NOMO-1 (cell line): ENCODE measurements at regions not wholly inside any gene's neighbourhood (a gene's known extent, or its start where the extent isn't known, plus 50 kb on each side); places are given as distances from the start of the nearest gene placed in this dataset.

Experiments
- DNase-seq, 2 experiments: peaks; one replicate each; lab custom pipeline; 2025; ENCODE audit not compliant: unreplicated experiment in 2 of 2; lab: John Stamatoyannopoulos, UW

DNA sequence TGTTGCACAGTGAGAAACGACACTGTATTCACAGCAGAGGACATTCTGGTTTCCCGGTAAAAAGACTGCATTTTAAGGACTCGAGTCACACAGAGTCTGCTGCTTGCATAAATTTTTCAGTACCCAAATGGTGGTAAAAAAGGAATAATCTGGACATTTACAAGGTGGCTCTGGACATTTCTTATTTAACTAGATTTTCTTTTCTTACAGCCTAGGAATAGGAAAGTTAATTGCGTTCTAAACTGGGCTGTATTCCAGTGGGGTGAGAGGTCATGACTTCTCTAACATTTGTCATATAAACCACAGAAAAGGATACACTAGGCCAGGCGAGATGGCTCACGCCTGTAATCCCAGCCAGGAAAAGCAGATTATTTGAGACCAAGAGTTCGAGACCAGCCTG is 237.5 kb upstream of the KLF6 start:
- DNase-seq = no peak

DNA sequence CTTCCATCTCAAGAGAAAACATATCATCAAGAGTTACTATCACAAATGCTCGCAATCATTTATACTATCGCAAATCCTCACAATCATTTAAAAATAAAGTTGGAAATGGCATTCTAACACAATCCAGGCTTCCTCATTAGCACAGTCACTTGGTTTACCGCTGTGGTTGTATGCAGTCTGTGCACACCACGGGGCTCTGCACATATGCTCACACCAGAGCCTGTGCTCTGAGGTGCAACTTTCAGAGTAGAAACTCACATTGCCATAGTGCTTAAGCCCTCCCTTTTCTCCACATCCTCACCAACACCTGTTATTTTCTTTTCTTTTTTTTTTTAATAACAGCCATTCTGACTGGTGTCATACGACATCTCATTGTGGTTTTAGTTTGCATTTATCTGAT is 235.6 kb upstream of the KLF6 start:
- DNase-seq = no peak

DNA sequence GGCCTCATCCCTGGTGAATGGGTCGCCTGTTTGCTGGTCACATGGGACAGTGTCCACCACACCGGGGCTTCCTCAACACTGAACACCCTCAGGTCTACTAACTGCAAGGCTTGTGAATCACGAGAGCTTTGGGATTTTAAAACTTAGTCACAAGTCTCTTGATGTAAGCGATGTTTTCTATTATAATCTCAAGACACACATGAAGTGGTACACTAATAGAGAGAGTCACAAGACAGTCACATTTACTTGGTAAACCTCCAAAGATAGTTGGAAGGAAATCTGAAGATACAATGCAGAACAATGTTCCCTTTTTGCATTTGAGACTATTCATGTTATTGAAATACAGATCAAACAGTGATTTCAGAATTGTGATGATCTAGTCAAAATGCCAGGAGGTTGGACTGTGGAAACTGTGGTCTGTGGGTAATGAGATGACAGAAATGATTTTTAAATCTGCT is 233.1 kb upstream of the KLF6 start:
- DNase-seq = no peak

DNA sequence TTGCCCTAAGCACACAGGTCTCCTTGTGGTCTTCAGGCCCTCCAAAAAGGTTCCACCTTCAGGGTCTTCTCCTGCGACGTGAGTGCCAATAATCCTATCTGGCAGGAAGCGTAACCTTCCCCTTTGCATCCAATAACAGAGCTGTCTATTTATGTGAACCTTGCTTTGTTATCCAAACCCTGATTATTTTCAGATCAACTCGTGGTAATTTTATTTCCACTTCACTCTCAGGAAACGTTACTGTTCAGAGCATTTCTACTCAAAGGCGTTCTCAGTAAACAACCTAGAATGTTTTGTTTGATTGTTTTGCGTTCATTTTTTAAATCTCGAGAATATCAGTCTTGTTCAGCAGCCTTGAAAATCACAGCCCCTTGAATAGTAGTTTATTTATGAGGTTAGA is 232.3 kb upstream of the KLF6 start:
- DNase-seq = no peak

DNA sequence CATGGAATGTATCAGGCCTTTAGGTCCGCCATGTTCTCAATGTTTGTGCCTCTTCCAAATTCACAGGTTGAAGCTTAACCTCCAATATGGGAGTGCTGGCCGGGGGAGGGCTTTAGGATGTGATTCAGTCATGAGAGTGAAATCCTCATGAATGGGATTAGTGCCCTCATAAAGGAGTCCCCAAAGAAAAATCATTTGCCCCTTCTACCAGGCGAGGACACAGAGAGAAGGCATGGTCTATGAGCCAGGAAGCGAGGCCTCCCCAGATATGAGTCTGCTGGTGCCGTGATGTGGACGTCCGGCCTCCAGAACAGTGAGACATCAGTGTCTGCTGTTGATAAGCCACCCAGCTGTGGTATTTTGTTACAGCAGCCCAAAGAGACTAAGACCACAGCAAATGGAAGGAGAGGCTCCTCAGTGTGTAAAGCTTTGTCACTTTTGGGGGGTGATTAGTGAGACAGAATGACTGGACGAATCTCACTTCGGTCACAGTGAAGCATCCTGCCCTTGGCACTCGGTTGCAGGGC is 231.3 kb upstream of the KLF6 start:
- no peak for DNase-seq

DNA sequence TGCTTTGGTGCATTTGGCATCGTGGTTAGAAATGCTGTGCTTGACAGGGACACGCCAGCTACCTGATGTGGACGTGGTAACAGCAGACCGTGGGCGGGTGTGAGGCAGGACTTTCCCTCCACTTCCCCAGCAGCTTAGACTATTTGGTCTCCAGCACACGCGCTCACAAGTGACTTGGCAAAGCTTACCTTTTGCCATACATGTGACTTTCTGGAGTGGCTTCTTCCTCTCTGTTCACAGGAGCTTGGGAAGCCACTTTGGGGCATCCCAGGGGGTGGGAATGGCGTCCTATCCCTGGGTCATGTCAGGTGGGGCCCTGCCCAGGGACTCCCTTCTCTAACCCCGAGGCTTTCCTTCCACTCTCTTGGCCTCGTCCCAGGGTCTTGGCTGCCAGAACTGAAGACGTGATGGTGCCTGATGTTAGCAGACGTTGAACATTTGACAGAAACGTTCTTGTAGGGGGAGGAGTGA is 228.7 kb upstream of the KLF6 start:
- no peak for DNase-seq

DNA sequence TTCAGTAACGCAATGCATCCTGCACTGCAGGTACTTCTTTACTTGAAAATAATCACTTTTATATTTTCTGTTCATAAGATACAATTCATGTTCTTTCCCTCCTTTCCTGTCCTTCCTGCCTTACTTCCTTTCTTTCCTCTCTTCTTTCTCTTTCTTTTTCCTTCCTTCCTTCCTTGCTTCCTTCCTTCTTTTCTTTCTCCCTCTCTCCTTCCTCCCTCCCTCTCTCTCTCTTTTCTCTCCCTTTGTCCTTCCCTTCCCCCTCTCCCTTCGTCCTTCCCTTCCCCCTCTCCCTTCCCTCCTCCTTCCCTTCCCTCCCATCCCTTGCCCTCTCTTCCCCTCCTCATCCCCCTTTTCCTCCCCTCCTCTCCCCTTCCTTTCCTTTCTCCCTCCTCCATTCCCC is 227.8 kb upstream of the KLF6 start:
- no peak for DNase-seq

DNA sequence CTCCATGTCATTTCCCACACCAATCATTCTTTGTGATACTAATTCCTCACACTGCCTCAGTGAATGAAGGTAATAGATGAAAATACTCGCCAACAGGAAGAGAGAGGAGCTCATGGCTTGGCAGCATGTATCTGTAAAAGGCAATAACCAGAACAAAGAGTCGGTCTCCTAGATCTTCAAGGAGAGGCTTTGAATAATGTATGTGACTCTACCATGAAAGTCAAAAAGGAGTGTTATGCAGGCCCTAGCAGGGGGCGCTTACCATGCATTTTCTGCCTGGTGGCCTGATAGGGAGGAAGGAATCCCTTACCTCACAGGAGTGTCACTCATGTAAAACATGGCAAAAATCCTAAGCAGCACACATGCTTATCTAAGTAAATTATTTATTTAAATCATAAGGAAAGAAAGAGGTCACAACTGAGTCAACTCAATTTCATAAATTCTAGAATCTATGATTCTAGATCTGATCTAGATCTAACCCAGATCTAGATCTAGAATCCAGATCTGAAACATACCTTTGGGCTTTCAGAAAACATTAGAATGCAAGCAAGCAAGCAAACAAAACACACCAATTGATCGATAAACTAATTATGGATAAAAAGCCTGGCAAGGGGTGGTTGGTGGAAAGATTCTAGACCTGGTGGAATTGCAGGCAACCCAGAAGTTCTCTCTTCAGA is 226.3 kb upstream of the KLF6 start:
- DNase-seq = no peak

DNA sequence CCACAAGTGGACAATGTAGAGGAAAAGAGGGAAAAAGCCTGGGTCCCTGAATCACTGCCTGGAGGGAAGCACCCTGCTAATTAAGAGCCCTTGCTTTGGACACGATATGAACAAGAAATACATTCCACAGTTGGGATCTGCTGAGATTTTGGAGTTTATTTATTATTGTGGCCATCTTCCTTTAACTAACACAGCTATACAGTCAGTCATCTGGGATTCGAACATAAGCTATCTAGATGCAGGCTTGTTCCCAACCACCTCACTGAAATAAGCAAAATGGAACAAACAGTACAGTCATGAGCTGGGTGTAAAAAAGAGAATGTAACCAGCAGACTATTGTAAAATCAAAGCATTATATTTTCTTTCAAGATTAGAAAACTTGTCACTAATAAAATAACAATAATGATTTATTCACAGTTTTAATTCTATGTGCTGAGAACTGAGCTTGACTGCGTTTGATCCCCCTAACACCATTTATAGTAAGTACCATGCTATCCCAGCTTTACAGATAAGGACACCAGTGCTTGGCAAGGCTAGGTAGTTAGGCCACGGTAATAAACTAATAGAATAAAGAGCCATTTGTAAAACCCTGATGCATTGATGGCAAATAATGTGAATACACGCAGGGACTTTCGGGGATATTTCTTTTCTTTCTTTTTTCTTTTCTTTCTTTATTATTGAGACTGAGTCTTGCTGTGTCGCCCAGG is 223.8 kb upstream of the KLF6 start:
- no peak for DNase-seq

DNA sequence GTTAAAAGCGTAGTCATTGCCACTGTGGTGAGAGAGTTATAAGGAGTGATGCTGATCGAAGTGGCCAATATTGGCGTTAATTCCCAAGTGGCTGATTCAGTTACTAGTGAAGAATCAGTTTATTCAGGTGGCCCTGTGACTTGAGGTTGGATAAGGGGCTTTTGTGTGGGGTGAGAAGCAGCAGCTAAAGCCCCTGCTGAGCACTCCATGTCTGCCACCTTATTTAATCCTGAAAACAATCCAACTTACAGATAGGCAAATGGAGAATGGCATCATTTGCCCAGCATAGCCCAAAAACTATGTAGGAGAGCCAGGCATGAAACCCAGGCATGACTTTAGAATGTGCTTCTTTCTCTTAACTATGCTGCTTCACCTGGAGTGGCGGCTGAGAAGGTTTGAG is 222.8 kb upstream of the KLF6 start:
- DNase-seq = no peak

DNA sequence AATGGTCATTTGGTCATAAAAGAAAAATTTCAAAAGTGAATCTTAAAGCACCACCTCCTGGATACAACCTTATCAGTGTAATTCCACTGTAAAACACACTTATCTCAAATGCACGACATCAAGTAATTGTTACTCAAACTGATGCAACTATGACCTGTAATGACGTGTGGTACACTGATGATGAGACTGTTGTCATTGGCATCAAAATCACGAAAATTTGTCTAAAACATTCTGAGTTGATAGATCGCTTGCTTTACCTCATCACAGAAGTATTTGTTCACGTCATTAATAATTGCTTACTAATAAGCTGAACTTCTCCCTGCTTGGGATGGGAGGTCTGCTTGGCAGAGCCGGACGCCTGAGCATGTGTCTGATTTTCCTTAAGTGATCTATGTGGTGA is 221.8 kb upstream of the KLF6 start:
- no peak for DNase-seq

DNA sequence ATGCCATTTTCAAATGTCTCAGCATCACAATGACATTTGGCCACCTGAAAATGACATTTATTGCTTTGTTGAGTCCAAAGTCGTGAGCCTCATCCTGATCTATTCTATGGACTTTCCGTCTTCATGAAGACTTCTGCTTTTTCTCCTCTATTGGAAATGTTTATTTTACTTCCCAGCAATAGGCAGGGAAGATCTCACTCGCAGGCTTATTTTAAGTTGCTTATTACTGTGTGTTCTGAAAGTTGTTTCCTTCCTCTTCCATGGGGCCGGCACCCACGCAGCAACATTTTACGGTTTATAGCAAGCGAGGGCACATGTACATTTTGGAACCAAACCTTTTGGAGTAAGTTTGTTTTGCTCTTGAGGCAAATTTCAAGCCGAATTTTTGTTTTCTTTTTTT is 221.0 kb upstream of the KLF6 start:
- peak; percentile 6 to 47 for DNase-seq

DNA sequence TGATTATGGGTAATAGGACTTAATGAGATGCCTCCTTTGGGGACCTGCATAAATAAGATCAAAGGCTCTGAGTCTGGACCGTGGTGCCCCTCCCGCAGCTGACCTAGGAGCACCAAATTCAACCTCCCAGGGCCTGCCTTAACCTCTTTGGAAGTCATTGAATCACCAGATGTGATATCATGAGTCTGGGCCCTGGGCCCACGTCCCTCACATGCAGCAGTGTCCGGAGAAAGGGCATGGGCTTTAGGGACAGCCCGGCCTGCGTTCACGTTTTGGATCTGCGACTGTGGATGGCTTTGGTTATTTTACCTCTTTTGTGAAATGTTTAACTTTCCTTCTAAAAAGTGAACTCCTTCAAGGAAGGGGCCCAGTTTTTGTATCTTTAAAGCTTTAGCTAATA is 220.0 kb upstream of the KLF6 start:
- no peak for DNase-seq

DNA sequence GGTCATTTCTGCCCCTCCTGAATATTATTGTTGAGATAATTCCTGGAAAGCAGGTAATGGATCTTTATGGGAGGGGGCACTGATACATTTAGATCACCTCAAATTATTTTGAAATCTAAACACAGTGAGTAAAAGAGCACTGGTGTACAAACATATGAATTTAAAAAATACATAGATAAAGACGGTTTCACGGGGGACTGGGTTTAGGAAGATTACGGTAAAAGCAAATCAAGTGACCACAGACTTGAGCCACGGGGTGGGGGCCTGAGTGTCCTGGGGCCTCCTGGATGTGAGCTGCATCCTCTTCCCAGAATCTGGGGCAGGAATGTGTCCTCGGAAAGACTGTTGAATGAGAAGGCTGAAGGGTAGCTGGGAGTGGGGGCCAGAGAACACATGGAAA is 219.1 kb upstream of the KLF6 start:
- no peak for DNase-seq

DNA sequence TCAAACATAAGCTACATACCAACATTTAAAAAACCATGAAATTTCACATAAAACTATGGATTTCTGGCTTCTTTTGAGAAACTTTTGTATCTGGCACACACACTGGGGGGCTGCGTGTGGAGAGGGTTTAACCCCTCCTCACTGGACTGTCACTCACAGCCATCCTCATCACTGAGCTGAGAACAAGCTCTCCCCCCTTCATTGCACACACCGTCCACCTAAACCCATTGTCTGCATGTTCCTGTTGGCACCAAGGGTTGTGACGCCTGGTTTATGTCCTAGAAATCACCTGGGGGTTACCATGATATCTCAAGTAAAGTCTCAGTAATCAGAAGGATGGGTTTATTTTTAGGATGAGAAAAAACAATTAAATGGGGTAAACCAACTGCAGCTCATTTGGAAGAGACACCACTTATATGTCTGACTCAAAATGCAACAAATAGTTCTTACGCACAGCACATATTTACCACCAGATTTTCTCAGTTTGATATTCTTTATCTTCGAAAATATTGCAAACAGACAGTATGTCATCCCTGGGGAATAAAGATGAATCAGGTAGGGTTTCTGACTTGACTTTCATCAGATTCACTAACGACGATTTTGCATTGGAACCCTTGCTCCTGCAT is 218.5 kb upstream of the KLF6 start:
- no peak for DNase-seq

DNA sequence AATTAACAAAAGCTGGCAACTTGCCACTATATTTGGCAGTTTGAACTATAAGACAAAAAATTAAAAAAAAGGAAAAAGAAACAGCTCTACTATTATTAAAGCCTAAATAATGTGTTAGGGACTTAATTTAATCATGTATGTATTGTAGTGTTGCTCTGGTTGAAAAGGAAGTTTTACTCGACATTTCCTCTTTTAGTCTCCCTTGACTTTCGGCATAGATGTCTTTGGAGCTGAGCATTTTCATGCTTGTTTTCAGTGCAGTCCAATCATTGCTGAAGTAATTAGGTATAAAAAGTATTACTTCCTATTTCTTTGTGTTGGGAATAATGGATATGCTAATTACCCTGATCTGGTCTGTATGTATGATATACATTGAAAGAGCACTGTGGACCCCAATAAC is 216.8 kb upstream of the KLF6 start:
- DNase-seq = peak in 1 of 2 experiments; percentile 52

DNA sequence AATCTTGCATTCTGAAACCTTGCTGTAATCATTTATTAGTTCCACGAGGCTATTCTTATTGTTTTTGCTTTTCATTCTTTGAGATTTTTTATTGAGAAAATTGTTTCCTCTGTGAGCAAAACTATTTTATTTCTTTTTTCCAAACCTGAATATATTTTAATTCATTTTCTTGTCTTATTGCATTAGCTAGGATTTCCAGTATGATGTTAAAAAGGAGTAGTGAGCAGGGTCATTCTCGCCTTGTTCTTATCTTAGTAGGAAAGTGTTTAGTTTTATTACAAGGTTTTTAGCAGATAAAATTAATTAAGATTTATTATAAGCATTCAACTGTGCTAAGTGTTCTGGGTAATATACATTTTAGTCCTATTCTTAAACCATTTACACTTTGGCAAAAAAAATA is 214.6 kb upstream of the KLF6 start:
- no peak for DNase-seq

DNA sequence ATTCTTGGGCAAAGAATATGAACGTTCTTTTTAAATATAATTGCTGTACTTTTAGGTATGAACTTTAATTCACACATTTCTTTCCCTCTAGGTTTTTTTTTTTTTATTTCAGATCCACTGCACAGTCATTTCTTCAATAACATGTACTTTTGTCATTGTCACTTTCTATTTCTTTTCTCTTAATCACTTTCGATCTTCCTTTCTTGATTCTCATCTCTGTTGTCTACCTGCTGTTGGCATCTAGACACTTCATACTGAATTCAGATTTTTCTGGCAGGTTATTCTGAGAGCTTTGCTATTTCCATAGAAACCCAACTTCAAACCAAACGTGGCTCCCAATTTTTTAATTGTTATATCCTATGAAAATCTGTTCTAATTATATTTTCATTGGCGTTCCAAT is 211.7 kb upstream of the KLF6 start:
- no peak for DNase-seq

DNA sequence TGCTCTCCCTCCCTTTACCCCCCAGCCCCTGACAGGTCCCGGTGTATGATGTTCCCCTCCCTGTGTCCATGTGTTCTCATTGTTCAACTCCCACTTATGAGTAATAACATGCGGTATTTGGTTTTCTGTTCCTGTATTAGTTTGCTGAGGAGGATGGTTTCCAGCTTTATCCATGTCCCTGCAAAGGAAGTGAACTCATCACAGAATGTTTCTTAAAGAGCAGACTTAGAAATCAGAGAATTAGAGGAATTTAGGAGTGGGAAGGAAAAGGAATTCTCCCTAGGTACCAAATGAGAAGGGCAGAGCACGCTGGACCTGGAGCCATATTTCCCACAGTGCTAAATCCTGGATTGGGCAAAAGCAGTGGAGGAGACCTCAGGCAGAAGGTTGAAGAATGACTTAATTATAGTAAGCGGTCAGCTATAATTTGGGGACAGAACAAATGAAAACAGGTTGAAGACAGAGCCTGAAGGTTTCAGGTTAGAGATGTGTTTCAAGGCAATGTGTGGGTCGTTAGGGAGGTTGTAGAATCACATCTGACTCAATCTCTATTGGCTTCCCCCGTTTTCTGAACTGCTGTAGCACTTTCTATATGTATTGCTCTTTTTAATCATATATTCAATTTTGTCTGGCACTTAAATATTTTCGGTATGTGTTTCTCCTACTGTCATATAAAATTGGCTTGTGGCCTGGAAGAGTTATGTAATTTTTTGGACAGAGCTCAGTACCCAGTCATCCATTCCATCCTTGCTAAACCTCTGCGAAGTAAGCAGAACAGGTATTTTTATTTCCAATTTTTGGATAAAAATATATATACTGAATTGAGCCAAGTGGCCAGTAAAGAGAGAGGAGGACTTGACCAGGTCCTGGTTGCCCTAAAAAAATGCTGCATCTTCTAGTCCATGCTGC is 210.5 kb upstream of the KLF6 start:
- no peak for DNase-seq

DNA sequence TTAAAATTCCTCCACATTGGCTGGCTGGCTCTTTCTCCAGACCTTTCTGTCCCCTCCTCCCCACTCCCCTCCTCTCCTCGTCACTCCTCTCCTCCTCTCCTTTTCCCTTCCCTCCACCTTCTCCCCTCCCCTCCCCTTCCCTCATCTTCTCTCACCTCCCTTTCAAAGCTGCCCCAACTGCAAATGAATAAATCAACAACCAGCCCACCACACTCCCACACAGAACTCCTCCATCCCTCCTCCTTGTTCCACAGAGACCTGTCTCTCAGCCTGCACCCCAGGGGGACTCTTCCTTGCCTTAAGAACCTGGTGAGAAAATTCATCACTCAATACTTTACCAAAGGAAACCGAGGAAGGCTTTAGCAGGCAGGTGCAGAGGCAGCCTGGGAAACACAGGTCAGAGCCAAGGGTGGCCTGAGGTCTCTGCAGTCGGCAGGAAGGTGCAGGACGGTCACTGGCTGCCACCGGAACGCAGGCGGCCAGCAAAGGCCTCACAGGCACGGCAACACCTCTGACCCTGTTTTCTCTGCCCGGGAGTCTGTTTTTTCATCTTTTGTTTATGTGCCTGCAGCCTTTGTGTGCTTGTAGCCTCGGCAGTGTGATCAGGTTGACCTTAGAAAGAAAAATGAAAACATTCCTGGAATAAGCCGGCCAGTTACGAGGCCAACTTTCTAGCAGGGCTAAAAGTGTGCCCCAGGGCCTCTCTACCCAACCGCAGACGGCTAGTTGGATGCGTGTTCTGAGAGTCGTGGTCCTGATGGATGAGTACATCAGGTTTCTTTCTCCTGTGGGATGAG is 207.6 kb upstream of the KLF6 start:
- no peak for DNase-seq
